Endothelial cell (in vitro differentiated cells): ENCODE measurements at regions not wholly inside any gene's neighbourhood (a gene's known extent, or its start where the extent isn't known, plus 50 kb on each side); places are given as distances from the start of the nearest gene placed in this dataset.
"Not testable (repeated sequence)": the region's sequence is repeated elsewhere in the genome, so short reads cannot be mapped to it uniquely, and the experiment has no call there.

Experiments
- DNase-seq: peaks from one replicate; pipeline ENCODE4 v3.0.0; 2021; ENCODE audit warnings: low spot score
- H3K27ac Mint-ChIP-seq: one replicate; pipeline ENCODE4 v1.8.0; 2021; ENCODE audit warnings: mixed read lengths, inconsistent platforms; ENCODE audit not compliant: unreplicated experiment
- H3K27me3 Mint-ChIP-seq: one replicate; pipeline ENCODE4 v1.8.0; 2021; ENCODE audit warnings: mild to moderate bottlenecking, moderate library complexity, mixed read lengths, inconsistent platforms; ENCODE audit not compliant: unreplicated experiment
- H3K36me3 Mint-ChIP-seq: one replicate; pipeline ENCODE4 v1.8.0; 2021; ENCODE audit warnings: mild to moderate bottlenecking, low read depth, mixed read lengths, inconsistent platforms; ENCODE audit not compliant: unreplicated experiment
- H3K4me1 Mint-ChIP-seq: one replicate; pipeline ENCODE4 v1.8.0; 2021; ENCODE audit warnings: mild to moderate bottlenecking, mixed read lengths, inconsistent platforms; ENCODE audit not compliant: unreplicated experiment
- H3K4me3 Mint-ChIP-seq: one replicate; pipeline ENCODE4 v1.8.0; 2021; ENCODE audit warnings: mild to moderate bottlenecking, mixed read lengths, inconsistent platforms; ENCODE audit not compliant: unreplicated experiment
- H3K9me3 Mint-ChIP-seq: one replicate; pipeline ENCODE4 v1.8.0; 2021; ENCODE audit warnings: mixed read lengths, inconsistent platforms; ENCODE audit not compliant: unreplicated experiment
- CTCF ChIP-seq: fragments of 200-600 bp; sonication (generic); IDR thresholded peaks from one replicate; pipeline ENCODE4 v1.5.0; 2021; ENCODE audit warnings: antibody characterized with exemption; ENCODE audit not compliant: unreplicated experiment

GRCh38 chr14:89699071-89699470 is 255.5 kb downstream of the EFCAB11 start:
- H3K36me3 Mint-ChIP-seq = no peaks in the 10 kb centered on the region

GRCh38 chr14:89697281-89698060 is 257.1 kb downstream of the EFCAB11 start:
- H3K9me3 Mint-ChIP-seq = no peaks in the 10 kb centered on the region
- no peaks in the 10 kb centered on the region for H3K36me3 Mint-ChIP-seq
- DNase-seq = no peak
- H3K27me3 Mint-ChIP-seq = no peaks in the 10 kb centered on the region
- H3K27ac Mint-ChIP-seq = no peak overlapping the region
- H3K4me3 Mint-ChIP-seq = no peak overlapping the region
- TF ChIP-seq CTCF = no peak
- no peaks in the 10 kb centered on the region for H3K4me1 Mint-ChIP-seq

More at GRCh38 chr14:89699071-89699470, 255.5 kb downstream of the EFCAB11 start:
- DNase-seq = no peak
- Mint-ChIP-seq H3K9me3 (no peaks in the 10 kb centered on the region), H3K4me1 (no peaks in the 10 kb centered on the region), H3K27ac (no peak overlapping the region), H3K27me3 (no peaks in the 10 kb centered on the region), H3K4me3 (no peak overlapping the region)
- no peak for TF ChIP-seq CTCF

DNA sequence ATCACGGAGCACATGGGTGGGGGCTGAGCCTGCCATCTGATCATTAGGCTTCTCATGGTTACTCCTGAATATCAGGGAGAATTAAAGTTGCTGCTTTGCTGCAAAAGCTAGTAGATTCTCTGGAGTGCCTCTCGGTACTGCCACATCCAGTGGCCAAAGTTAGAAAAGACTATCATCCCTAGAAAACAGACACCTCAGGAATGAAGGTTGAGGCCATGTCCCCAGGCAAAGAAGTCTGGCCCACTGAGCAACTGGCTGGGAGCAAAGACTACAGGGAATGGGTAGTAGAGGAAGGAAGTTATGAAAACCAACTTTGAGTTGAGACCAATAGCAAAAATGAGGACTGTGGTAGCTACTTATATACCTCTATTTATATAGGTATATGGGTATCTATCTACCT is 258.7 kb downstream of the EFCAB11 start:
- Mint-ChIP-seq H3K9me3 (no peaks in the 10 kb centered on the region), H3K36me3 (no peaks in the 10 kb centered on the region), H3K4me3 (no peak overlapping the region), H3K4me1 (no peaks in the 10 kb centered on the region), H3K27me3 (no peaks in the 10 kb centered on the region), H3K27ac (no peak overlapping the region)
- DNase-seq = no peak
- no peak for TF ChIP-seq CTCF

DNA sequence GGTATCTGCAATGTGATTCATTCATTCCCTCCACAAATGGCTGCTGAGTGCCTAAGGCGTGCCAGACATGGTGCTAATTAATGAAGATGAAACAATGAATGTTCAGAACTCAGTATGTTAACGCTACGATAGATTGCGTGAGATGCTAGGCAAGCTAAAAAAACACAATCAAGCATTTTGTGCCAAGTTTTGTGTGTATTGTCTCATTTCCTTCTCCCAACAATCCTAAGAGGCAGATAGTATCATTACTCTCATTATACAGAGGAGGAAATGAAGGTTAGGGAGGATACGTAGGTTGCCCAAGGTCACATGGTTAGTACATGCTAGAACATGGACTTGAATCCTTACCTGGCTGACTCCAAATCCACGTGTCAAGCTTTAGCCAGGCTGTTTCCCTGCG is 264.4 kb downstream of the EFCAB11 start:
- TF ChIP-seq CTCF = no peak
- DNase-seq = no peak
- Mint-ChIP-seq H3K9me3 (no peaks in the 10 kb centered on the region), H3K4me1 (peaks cover 3% of the 10 kb centered on the region), H3K27ac (no peak overlapping the region), H3K4me3 (no peak overlapping the region), H3K36me3 (peaks cover 5% of the 10 kb centered on the region), H3K27me3 (no peaks in the 10 kb centered on the region)

- not testable (repeated sequence) for H3K4me3 Mint-ChIP-seq, H3K36me3 Mint-ChIP-seq, H3K4me1 Mint-ChIP-seq, DNase-seq, H3K27ac Mint-ChIP-seq, H3K27me3 Mint-ChIP-seq, H3K9me3 Mint-ChIP-seq
These were observed 264.8 kb downstream of the EFCAB11 start for GRCh38 chr14:89689711-89690110.
